VCaP (cell line): ENCODE measurements at regions not wholly inside any gene's neighbourhood (a gene's known extent, or its start where the extent isn't known, plus 50 kb on each side); places are given as distances from the start of the nearest gene placed in this dataset.
"Not testable (repeated sequence)": the region's sequence is repeated elsewhere in the genome, so short reads cannot be mapped to it uniquely, and the experiment has no call there.

Experiments
- H3K27ac ChIP-seq: fragments of 450-650 bp; 2 replicates; pipeline ENCODE4 v1.5.1; 2017
- TF ChIP-seq, protein P1 (sequence below): fragments of 450-650 bp; conservative IDR thresholded peaks from 2 replicates; pipeline ENCODE4 v1.5.1; 2017; ENCODE audit warnings: mild to moderate bottlenecking, moderate library complexity

DNA sequence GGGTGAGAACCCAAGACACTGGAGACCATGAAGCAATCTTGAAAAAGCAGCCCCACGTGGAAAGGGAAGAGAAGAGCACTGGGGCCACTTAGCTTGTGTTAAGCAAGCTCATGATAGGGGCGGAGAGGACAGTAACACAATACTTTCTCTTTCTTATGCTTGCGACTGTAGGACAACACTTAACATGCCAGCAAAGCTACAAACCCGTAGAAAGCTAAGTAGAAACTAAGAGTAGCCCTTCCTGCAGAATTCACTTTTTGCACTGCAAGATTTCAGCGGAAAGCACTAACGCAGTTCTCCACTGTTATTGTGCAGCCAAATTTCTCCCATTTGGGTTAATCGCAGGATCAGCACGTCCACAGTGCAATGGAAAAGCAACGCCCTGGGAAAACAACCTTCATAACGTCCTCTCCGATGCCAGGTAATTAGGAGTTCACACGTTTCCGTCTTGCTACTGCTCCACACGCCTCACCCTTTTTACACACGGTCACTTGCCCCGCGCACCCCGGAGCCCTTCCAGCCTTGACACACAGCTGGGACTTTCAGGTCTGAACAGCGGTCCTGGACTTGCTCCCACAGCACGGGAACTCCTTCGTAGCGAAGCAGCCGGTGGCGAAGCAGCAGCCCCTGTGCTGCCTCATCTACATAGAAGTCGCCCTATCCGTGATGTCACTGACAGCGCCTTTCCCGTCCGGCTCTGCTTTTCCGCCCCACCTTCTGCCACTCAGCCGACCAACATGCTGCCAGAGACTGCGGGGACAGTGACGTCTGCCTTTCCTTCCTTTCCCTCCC is 148.6 kb downstream of the PPIAL4G start:
- H3K27ac ChIP-seq = peak overlapping the region; percentile 97
- TF ChIP-seq, protein P1, sequence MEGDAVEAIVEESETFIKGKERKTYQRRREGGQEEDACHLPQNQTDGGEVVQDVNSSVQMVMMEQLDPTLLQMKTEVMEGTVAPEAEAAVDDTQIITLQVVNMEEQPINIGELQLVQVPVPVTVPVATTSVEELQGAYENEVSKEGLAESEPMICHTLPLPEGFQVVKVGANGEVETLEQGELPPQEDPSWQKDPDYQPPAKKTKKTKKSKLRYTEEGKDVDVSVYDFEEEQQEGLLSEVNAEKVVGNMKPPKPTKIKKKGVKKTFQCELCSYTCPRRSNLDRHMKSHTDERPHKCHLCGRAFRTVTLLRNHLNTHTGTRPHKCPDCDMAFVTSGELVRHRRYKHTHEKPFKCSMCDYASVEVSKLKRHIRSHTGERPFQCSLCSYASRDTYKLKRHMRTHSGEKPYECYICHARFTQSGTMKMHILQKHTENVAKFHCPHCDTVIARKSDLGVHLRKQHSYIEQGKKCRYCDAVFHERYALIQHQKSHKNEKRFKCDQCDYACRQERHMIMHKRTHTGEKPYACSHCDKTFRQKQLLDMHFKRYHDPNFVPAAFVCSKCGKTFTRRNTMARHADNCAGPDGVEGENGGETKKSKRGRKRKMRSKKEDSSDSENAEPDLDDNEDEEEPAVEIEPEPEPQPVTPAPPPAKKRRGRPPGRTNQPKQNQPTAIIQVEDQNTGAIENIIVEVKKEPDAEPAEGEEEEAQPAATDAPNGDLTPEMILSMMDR = no peak

DNA sequence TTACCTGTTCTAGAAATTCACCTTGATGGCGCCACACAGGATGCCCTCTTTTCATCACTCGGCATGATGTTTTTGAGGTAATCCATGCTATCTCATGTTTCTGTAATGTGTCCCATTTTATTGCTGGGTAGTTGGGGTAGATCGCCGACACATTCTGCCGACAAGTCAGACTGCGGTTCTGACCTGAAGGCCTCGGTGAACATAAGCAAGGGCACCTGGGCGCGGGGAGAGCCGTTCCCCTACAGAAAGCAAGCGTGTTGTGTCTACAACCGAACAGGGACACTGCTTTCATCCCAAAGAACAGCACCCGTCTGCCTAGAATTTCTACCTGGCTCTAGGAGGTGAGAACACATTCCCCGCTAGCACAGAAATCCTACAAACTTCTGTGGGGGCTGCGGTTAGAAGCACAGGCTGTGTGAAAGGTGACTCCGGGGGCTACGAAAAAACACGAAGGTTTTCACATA is 149.2 kb downstream of the PPIAL4G start:
- H3K27ac ChIP-seq = peak overlapping the region; percentile 97
- TF ChIP-seq, protein P1 = no peak

DNA sequence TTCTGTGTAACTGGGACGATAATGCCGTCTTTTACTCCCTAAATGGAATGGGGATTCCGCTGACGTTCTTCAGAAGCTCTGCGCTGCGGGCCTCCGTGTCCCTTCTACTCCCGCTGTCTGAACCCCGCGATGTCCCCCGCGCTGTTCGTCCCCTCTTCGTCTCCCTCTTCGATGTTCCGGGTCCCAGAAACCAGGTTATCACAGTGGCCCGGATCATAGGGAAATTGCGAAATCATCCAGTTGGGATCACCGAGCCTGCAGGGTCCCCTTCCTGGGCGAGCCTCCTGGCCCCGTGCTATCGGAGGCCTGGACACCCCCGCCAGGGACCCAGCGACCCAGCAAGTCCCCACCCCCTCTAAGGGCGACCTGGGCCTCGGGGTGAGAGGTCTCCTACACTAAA is 154.2 kb downstream of the PPIAL4G start:
- H3K27ac ChIP-seq = no peak overlapping the region
- TF ChIP-seq, protein P1 = no peak

DNA sequence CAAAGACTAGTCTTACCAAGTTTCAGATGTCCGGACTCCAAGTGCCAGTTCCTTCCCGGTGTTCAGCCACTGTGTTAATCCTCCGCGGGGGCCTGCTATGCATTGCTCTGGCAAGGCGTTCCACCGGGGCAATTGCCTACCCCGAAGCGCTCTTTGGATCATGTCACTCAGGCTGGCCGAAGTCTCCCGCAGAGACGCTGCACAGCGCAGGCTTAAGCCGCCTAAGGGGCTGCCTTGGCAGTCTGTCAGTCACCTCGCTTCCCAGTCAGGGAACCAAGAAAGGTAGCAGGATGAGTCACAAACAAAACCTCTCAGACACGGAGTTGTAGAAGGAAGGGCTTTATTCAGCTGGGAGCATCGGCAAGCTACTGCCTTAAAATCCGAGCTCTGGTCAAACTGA is 158.1 kb downstream of the PPIAL4G start:
- not testable (repeated sequence) for H3K27ac ChIP-seq

DNA sequence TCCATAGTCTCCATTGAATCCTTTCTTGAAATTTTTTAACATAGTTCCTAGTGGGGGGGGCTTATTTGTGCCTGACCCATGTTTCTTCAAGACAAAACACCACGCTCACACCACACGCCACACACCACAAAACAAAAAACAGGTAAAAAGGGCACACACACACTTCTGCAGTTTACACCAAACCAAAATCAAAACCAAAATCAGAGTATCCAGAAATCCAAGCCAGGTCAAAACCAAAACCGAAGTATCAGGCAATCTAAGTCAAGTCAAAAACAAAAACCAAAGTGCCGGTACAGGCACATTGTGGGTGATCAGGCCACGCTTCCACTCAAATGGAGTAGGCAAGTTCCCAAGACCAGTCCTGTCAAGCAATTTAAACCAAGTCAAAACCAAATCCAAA is 158.6 kb downstream of the PPIAL4G start:
- H3K27ac ChIP-seq = not testable (repeated sequence)

DNA sequence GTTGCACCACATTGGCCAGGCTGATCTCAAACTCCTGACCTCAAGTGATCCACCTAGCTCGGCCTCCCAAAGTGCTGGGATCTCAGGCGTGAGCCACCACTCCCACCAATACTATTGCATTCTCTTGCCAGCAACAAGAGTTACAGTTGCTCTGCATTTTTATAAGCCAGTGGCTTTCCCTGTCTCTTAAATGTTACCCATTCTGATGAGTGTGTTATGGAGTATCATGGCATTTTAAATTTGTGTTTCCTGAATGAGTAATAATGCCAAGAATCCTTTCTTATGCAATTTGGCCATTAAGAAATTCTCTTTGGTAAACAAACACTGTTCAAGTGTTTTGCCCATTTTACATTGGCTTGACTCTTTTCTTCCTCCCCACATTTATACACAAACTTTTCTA is 163.0 kb downstream of the PPIAL4G start:
- not testable (repeated sequence) for H3K27ac ChIP-seq

DNA sequence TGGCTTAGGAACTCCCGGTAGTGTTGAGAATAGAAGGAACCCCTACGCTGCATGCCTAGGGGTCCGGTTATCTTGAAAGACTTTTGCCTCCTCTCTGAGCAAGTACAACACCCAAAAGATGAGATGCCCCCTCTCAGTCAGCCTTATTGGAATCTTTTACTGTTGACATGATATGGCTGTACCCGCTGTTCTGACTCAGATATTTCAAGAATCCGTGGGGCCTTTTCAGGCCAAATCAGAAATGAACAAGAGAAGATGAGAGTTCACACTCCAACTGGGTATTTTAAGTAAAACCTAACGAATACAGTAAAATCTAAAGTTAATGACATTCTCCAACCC is 164.2 kb downstream of the PPIAL4G start:
- H3K27ac ChIP-seq = no peak overlapping the region
- TF ChIP-seq, protein P1 = no peak

DNA sequence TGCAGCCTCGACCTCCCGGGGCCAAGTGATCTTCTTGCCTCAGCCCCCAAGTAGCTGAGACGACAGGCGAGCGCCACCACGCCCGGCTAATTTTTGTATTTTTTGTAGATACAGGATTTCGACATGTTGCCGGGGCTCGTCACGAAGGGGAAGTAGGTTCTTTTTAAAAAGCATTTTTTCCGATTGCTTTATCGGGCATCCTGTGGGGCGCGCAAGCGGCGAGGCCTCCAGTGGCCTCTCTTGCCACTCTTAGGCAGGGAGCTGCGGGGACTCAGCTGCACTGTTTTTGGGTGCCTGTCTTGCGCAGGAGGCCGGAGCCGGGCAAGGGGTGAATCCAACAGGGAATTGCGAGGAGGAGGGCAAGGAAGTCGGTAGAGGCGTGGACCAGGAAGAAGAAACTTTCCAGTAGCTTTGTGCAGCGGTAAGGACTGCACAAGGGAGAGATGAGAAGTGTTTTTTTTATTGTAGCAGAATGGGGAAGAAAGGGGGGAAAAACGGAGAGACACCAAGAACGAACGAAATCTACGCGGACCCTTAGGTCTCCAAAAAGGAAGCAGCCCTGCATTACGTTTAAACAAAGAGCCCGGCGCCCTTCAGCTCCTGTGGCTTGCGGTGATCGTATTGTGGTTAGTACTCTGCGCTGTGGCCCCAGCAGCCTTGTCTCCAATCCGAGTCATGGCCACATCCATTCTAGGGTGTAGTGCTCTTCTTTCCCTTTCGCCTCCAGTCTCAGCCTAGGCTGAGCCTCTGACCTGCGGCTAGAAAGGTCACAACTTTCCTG is 164.8 kb downstream of the PPIAL4G start:
- H3K27ac ChIP-seq = no peak overlapping the region
- TF ChIP-seq, protein P1 = no peak

DNA sequence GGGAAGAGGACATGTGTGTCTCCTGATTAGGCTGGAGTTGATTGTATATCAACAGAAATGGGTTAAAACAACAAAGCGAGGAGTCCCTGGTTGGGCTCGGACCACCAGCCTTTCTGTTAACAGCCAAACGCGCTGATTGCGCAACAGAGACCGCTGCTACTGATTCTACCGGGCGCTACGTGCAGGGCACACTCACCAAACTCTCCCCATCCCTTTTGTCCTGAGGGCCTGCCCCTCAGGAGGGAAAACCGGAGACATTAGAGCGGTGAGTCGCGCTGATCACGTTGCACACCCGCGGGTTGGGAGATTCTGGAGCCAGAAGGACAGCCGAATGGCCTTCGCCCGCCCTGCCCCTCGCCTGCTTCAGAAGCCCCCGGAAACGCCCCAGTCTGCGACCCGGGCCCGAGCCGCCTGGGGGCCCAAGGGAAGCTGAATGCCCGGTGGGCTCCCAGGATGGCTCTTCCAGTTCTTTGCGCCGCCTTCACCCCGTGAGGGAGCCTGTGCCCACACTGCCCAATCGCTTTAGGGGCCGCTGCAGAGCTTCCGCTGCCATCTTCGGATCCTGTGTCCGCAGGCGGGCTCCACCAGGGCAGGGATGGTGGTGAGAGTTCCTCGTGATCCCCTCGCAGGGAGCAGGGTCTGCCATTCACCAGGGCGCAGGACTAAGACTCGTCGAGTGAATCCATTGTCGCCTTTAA is 165.4 kb upstream of the NBPF11 start:
- H3K27ac ChIP-seq = no peak overlapping the region
- TF ChIP-seq, protein P1 = no peak
